Thoracic aorta (tissue), 2 donors: ENCODE measurements at regions not wholly inside any gene's neighbourhood (a gene's known extent, or its start where the extent isn't known, plus 50 kb on each side); places are given as distances from the start of the nearest gene placed in this dataset.

ENCODE experiments used
- ATAC-seq: fragments of 150-250 bp; one replicate; pipeline ENCODE4 v1.8.0; 2017; ENCODE audit warnings: low read depth; ENCODE audit not compliant: insufficient number of reproducible peaks, low FRiP score
- DNase-seq: peaks from one replicate; pipeline ENCODE4 v3.0.0-alpha.2; 2020; ENCODE audit warnings: low spot score
- H3K27ac ChIP-seq, 2 donors: fragments of 200-600 bp; sonication (generic); 1 replicate in 1 of 2; 2 replicates in 1 of 2; pipeline ENCODE4 v1.5.1; 2016; ENCODE audit warnings: mild to moderate bottlenecking in 2 of 2, moderate library complexity in 2 of 2
- H3K27me3 ChIP-seq: fragments of 200-600 bp; sonication (generic); replicated peaks from 2 replicates; pipeline ENCODE4 v1.6.0; 2016; ENCODE audit warnings: mild to moderate bottlenecking; ENCODE audit not compliant: insufficient read depth
- H3K36me3 ChIP-seq: fragments of 200-600 bp; sonication (generic); one replicate; pipeline ENCODE4 v1.5.1; 2016
- H3K4me1 ChIP-seq, 2 donors: fragments of 200-600 bp; sonication (generic); 1 replicate in 1 of 2; 2 replicates in 1 of 2; pipeline versions ENCODE4 v1.5.1 to v1.6.0; 2016; ENCODE audit warnings: low read depth in 2 of 2, mild to moderate bottlenecking in 1 of 2; ENCODE audit not compliant: control insufficient read depth in 1 of 2
- H3K4me3 ChIP-seq: fragments of 200-600 bp; sonication (generic); 2 replicates; pipeline ENCODE4 v1.5.1; 2016; ENCODE audit warnings: mild to moderate bottlenecking
- H3K9me3 ChIP-seq: fragments of 200-600 bp; sonication (generic); 2 replicates; pipeline ENCODE4 v1.5.1; 2016
- TF ChIP-seq, protein P1 (sequence below): fragments of 200-600 bp; sonication (generic); IDR thresholded peaks from one replicate; pipeline ENCODE4 v1.5.1; 2019; ENCODE audit warnings: antibody characterized with exemption

DNA sequence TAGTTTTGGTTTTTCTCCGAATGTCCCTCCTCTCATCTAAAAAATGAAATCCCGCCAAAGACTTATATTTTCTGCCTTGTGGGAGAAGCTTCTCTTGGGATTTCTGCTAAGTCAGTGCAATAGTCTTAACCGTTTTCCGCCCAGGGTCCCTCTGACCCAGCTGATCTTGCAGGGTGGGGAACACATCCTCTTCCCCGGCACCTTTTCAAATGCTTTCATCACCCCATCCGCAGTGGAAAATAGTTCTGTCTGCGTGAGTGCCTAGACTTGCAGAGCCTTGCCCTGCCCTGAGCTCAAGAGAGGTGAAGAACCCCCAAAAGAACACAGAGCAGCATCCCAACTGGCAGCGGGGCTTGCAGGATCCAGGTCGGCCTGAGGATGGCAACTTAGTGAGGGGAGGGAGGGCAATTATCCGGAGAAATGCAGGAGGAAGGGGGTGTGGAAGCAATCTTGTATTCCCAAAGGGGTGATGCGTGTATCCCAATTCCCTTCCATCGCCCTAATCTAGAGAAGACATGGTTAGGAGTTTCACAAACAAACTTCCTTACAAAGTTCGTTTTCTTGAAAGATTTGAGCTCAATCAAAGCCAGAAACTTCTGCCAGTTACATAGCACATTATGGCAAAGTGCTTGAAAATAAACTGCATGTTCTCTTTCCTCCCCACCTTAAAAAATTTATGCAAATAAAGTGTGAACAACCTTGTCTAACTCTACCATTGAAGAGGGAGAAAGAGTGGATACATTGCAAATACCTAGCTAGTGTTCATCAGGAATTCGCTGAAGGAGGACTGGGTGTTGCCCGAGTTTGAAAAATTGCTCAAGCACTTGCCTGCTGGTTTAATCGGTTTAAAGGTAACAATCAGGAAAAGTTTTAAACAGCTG is 79.9 kb downstream of the NR2F2 start:
- no peak overlapping the region for H3K27ac ChIP-seq
- H3K36me3 ChIP-seq, result no peaks in the 10 kb centered on the region
- no peaks in the 10 kb centered on the region for H3K9me3 ChIP-seq
- TF ChIP-seq, protein P1, sequence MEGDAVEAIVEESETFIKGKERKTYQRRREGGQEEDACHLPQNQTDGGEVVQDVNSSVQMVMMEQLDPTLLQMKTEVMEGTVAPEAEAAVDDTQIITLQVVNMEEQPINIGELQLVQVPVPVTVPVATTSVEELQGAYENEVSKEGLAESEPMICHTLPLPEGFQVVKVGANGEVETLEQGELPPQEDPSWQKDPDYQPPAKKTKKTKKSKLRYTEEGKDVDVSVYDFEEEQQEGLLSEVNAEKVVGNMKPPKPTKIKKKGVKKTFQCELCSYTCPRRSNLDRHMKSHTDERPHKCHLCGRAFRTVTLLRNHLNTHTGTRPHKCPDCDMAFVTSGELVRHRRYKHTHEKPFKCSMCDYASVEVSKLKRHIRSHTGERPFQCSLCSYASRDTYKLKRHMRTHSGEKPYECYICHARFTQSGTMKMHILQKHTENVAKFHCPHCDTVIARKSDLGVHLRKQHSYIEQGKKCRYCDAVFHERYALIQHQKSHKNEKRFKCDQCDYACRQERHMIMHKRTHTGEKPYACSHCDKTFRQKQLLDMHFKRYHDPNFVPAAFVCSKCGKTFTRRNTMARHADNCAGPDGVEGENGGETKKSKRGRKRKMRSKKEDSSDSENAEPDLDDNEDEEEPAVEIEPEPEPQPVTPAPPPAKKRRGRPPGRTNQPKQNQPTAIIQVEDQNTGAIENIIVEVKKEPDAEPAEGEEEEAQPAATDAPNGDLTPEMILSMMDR, result no peak
- DNase-seq (no peak), ATAC-seq (no peak)
- H3K4me3 ChIP-seq, result peak overlapping the region; percentile 58
- peaks cover 42% of the 10 kb centered on the region for H3K27me3 ChIP-seq
- peaks cover 4 to 20% of the 10 kb centered on the region in 2 donors for H3K4me1 ChIP-seq

DNA sequence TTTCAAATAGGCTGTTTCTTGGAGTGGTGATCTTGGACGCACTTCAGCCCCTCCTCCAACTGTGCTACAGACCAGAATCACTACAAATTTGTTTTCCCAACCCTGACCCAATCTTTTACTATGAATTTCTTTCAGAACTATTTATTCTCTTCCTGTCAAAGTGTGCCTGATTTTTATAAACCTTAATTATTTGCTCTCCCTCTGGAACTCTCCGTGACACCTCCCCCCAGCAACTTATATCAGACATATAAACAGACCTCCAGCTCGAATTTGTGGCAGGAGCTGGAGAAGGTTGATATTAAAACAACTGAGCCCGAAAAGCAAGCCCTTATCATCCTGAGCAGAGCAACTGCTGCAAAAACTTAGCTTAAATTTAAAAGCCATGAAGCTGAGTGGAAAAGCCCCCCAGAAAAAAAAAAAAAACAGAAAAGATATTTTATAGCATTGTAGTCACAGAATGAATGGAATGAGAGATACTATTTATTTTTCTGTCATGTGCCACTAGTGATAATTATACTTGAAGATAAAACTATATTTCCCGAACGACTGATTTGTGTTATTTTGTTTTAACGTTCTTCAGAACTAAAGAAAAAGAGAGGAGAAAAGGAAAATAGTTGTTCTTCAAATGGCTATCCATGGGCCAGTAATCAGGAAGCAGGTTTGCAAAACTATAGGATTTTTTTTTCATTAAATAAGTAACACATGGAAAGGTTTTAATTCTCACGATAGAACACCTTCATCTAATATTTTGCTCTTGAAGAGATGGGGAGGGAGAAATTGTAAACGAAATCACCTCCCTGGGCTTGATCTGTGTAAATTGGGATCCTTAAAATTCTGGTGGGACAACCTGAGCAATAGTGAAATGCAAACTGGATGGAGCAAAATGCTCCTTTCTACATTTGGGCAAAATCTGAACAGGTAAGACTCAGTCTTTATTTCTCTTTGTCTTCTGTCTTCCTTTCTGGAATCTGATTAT is 80.8 kb downstream of the NR2F2 start:
- Histone ChIP-seq H3K9me3 (no peaks in the 10 kb centered on the region), H3K27me3 (peaks cover 42% of the 10 kb centered on the region)

DNA sequence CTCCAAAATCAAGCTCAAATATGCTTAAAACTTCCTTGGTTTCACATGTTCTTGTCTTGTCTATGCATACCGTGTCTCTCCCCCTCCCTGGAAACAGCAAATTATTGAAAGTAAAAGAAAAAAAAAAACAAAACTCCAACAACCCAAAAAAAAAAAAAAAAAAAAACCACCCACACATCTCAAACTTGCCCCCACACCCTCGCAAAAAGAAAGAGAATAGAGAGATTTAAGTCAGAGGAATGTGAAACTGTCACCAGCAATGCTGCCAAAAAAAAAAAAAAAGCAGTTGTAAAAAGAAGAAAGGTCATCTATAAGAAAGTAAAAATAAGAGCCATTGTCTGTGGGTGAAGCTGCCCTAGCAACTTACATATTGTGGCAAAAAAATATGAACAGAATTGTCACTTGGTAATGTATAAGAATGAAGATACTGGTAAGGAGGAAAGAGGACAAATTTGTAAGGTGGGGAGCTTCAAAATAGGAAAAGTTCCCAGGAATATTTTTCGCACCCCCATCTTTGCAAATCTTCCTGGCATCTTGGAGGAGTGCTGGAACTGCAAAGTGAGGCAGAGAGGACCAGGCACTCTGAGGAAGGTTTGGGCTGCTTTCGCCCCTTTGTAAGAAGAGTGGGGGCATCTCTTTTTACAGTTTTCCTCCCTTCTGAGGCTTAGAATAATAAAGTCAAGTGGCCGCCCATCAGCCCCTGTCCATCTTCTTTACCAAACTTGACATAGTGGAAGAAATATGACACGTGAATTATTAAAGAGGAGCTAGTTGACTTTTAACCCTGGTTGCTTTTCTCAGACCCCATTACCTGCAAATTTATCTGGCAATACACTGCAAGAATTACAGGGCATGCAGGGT is 81.8 kb downstream of the NR2F2 start:
- peaks cover 42% of the 10 kb centered on the region for H3K27me3 ChIP-seq

More for the DNA sequence above, 80.8 kb downstream of the NR2F2 start:
- TF ChIP-seq, protein P1, result no peak
- Histone ChIP-seq H3K4me3 (no peak overlapping the region), H3K27ac (no peak overlapping the region), H3K4me1 (peaks cover 7 to 27% of the 10 kb centered on the region in 2 donors), H3K36me3 (no peaks in the 10 kb centered on the region)
- no peak for DNase-seq
- no peak for ATAC-seq

DNA sequence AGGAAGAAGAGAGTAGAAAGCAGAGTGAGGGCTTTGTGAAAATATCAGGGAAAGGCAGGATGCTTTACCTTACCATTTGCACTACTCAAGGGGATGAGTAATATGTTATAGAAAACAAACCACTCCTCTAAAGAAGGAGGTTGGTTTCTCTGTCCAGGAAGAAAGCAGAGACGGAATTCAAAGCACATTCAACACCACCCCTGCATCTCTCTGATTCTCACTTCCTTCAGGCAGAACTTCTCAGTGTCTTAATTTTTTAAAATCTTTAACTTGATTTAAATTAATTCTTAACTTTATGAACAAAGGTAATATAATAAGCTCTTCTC is 82.4 kb downstream of the NR2F2 start:
- TF ChIP-seq, protein P1, result no peak
- Histone ChIP-seq H3K27ac (no peak overlapping the region), H3K9me3 (no peaks in the 10 kb centered on the region), H3K36me3 (no peaks in the 10 kb centered on the region), H3K27me3 (peaks cover 42% of the 10 kb centered on the region), H3K4me1 (peaks cover 11 to 39% of the 10 kb centered on the region in 2 donors), H3K4me3 (no peak overlapping the region)
- DNase-seq (no peak), ATAC-seq (no peak)

More for the DNA sequence above, 81.8 kb downstream of the NR2F2 start:
- H3K4me3 ChIP-seq, result no peak overlapping the region
- ATAC-seq, result no peak
- no peak overlapping the region for H3K27ac ChIP-seq
- TF ChIP-seq, protein P1, result no peak
- no peaks in the 10 kb centered on the region for H3K36me3 ChIP-seq
- no peak for DNase-seq
- H3K9me3 ChIP-seq, result no peaks in the 10 kb centered on the region
- peaks cover 11 to 37% of the 10 kb centered on the region in 2 donors for H3K4me1 ChIP-seq
